Testis (tissue), 2 donors: ENCODE measurements at regions not wholly inside any gene's neighbourhood (a gene's known extent, or its start where the extent isn't known, plus 50 kb on each side); places are given as distances from the start of the nearest gene placed in this dataset.

Experiments
- CTCF ChIP-seq, 3 experiments: fragments of 450-650 bp in 2 of 3; fragments of 200-600 bp in 1 of 3; sonication (generic) in 1 of 3; IDR thresholded peaks; one replicate each; pipeline ENCODE4 v1.5.1; 2016 to 2019; ENCODE audit warnings: antibody characterized with exemption in 3 of 3, mild to moderate bottlenecking in 2 of 3, moderate library complexity in 1 of 3
- POLR2A ChIP-seq: fragments of 450-650 bp; IDR thresholded peaks from one replicate; pipeline ENCODE4 v1.6.1; 2017; ENCODE audit warnings: antibody characterized with exemption, mild to moderate bottlenecking, moderate library complexity

- TF ChIP-seq CTCF (IDR thresholded peaks at IDR 0.05) (no peak), POLR2A (no peak)
Observed at GRCh38 chr13:90445179-90445578, 902.3 kb upstream of the MIR17HG start.
